ENCODE measurements at regions not wholly inside any gene's neighbourhood (a gene's known extent, or its start where the extent isn't known, plus 50 kb on each side); places are given as distances from the start of the nearest gene placed in this dataset.

DNA sequence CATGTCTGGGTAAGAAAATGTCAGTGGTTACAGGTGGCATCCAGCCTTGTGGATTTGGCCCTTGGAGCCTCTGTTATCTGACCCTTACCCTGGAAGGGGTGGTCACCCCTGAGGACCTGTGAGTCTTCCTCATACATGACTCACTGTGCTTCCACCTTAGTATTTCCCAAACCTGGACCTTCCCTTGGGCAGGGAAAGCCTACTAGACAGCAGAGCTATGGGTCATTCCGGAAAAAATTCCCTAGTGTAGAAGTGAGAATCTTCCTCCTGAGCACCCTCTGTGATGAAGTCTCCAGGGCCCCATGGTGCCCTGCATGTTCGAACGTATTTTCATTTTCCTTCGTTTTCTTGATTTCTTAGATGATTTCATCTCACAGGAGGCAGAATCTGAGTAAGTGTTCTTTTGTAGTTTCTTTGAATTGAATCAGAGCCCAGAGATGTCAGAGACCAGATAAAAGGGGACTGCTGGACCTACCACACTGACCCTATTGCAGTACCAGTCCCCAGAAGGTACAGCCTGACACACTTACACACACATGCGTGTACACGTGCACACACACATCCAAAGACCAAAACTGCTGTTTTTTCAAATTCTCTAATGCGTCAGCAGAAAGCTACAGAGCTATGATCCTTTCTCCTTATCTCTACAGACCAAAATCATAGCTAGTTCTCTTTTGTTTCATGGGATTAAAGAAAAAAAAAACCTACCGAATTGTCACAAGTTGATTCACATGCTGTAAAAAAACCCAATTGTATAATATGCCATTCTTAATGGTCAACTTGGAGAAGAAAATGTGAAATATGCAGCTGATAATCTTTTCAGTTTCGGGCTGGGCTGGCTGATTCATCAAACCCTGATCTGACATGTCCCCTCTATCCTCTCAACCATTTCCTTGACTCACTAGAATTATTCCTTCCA lies 50.5 kb upstream of the ARHGEF3 start:
- Mint-ChIP-seq H3K4me1 (peaks cover 63% of the 10 kb centered on the region), H3K36me3 (no peaks in the 10 kb centered on the region), H3K4me3 (no peak overlapping the region), H3K27ac (peak overlapping the region; percentile 24), H3K9me3 (peaks cover 3% of the 10 kb centered on the region), H3K27me3 (ENCODE audit: low read depth) (no peaks in the 10 kb centered on the region)
- no peak for DNase-seq (ENCODE audit: low spot score in 2 of 2, unreplicated experiment in 2 of 2)
- TF ChIP-seq CTCF (IDR thresholded peaks at IDR 0.05; ENCODE audit: unreplicated experiment): no peak
